H54 (cell line): ENCODE measurements at regions not wholly inside any gene's neighbourhood (a gene's known extent, or its start where the extent isn't known, plus 50 kb on each side); places are given as distances from the start of the nearest gene placed in this dataset.

Source experiments
- DNase-seq: peaks from one replicate; pipeline ENCODE4 v3.0.0; 2011; ENCODE audit warnings: low spot score, mixed read lengths; ENCODE audit not compliant: insufficient read length
- FAIRE-seq: peaks from 3 replicates; lab custom pipeline; 2011; peaks lifted over from hg19 to GRCh38; lab: Jason Lieb, UNC
- POLR2A ChIP-seq: IDR thresholded peaks from 2 replicates; pipeline ENCODE4 v1.6.1; 2011; ENCODE audit warnings: low read depth, mild to moderate bottlenecking, low read length

DNA sequence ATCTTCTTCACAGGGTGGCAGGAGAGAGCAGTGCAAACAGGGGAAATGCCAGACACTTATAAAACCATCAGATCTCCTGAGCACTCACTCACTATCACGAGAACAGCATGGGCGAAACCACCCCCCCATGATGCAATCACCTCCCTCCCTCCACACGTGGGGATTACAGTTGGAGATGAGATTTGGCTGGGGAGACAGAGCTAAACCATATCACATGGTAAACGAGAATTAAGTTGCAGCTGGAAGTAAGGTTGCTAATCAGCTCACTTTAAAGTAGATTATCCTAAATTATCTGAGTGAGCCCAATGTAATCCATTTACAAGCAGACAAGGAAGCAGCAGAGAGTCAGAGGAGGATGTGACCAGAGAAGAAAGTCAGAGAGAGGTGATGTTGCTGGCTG is 102.2 kb upstream of the IPO5 start:
- FAIRE-seq (no peak), DNase-seq (no peak)
- no peak for TF ChIP-seq POLR2A

DNA sequence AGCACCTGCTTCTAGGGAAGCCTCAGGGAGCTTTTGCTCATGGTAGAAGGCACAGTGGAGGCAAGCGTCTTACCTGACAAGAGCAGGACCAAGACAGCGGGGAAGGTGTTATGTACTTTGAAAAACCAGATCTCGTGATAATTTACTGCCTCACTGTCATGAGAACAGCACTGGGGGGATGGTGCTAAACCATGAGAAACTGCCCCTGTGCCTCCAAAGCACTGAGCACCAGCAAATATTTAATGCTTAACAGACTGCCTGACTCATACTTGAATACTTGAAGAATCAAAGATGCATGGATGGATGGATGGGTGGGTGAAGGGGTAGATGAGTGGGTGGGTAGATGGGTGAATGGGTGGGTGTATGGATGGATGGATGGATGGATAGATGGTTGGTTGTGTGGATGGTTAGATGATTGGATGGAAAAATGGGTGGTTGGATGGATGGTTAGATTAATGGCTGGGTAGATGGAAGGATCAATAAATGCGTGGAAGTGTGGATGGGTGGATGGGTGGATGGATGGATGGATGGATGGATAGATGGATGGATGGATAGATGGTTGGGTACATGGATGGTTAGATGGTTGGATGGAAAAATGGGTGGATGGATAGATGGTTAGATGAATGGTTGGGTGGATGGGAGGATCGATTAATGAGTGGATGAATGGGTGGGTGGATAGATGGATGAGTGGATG is 101.1 kb upstream of the IPO5 start:
- TF ChIP-seq POLR2A = no peak
- DNase-seq (no peak), FAIRE-seq (no peak)

GRCh38 chr13:97853550-97853949 is 99.9 kb upstream of the IPO5 start:
- no peak for TF ChIP-seq POLR2A
- FAIRE-seq (peak; percentile 50), DNase-seq (no peak)

DNA sequence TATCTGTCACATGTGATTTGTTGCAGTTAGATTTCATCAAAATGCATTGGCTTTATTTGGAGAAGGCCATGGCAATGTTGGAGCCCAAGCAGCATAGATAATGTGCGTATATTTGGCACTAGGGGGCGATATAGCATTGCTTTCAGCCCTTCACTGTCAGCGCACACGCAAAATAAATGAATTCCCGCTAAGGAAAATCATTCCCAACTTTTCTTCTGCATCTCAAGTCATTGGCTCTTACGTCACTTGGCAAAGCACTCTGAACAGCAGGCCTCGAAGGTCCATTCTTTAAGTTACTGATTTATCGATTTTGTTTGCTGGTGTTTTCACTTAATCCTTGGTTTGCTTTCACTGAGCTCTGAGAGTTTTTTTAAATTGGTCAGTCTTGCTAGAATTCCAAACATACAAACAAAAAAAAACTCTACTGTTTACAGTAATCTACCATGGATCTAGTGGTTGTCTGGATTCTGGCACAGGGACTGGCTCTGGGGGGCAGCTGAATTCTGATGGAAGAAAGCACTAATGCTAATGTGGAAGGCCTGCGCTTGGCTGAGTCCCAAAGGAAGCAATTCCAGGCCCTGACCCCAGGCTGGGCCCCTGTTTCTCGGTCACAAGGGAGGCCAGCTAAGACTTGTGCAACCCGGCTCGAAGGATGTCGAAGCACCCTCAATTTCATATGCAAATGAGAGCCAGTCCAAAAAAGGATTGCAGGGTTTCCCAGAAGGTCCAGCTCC is 97.7 kb upstream of the IPO5 start:
- TF ChIP-seq POLR2A = no peak
- FAIRE-seq (peak; percentile 98), DNase-seq (peak; percentile 52)

GRCh38 chr13:97856304-97856675 is 97.2 kb upstream of the IPO5 start:
- DNase-seq (no peak), FAIRE-seq (peak; percentile 30)
- no peak for TF ChIP-seq POLR2A

- DNase-seq (no peak), FAIRE-seq (no peak)
- no peak for TF ChIP-seq POLR2A
These were observed 95.3 kb upstream of the IPO5 start for GRCh38 chr13:97858161-97858560.

GRCh38 chr13:97866346-97866745 is 87.1 kb upstream of the IPO5 start:
- DNase-seq = no peak
- FAIRE-seq = no peak
- no peak for TF ChIP-seq POLR2A

DNA sequence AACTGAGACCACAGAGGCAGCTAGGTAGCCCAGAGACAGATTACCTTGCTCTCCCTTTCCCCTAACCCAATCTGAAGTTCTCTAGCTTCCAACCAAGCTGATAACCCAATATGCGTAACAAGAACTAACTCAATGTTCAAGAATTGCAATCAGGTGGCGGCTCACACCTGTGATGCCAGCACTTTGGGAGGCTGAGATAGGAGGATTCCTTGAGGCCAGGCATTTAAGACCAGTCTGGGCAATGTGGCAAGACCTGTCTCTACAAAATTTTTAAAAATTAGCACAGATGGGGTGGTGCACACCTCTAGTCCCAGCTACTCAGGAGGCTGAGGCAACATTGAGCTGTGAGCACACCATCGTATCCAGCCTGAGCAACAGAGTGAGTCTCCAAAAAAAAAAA is 86.7 kb upstream of the IPO5 start:
- no peak for FAIRE-seq

GRCh38 chr13:97873398-97873797 is 80.1 kb upstream of the IPO5 start:
- DNase-seq (no peak), FAIRE-seq (no peak)
- TF ChIP-seq POLR2A = no peak

More for the DNA sequence above, 86.7 kb upstream of the IPO5 start:
- TF ChIP-seq POLR2A = no peak
- no peak for DNase-seq

- FAIRE-seq (peak; percentile 84), DNase-seq (no peak)
- TF ChIP-seq POLR2A = peak; percentile 31; the same call in 1 of the 2 replicates
These were observed 78.3 kb upstream of the IPO5 start for GRCh38 chr13:97875218-97875617.

- no peak for DNase-seq
- FAIRE-seq = no peak
- TF ChIP-seq POLR2A = no peak
These were observed 77.6 kb upstream of the IPO5 start for GRCh38 chr13:97875911-97876310.

GRCh38 chr13:97878431-97879375 is 74.8 kb upstream of the IPO5 start:
- no peak for TF ChIP-seq POLR2A
- FAIRE-seq = no peak
- no peak for DNase-seq

DNA sequence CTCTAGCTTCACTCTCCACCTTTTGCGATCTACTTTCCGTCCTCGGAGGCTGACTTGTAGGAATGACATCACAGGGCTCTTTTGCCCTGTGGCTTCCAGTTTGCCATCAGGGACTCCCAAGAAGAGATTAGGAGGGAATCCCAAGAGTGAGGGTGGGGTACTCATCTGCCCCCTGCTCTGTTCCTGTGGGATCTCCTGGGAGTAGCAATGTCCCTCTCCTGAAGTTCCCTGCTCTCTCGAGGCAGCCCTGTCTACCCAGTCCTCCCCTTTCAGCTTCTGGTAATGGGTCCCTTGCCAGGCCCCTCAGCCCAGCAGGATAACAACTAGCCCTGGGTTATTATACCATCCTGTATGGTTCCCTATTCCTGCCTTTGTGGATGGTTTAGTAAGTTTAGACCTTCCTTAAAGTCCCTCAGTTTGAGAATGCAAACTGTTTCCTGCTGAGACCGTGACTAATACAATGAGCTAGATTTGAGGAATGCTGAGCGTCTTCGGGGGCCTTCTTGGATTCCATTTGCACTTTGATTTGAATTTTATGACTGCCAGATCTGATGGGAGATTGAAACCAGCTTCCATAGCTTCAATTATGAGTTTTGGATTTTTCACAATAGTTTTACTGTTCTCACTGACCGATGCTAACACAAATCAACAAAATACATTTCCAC is 73.7 kb upstream of the IPO5 start:
- DNase-seq = peak; percentile 72
- peak; percentile 93 for FAIRE-seq
- no peak for TF ChIP-seq POLR2A
